Endothelial cell of umbilical vein (primary cell): ENCODE measurements at regions not wholly inside any gene's neighbourhood (a gene's known extent, or its start where the extent isn't known, plus 50 kb on each side); places are given as distances from the start of the nearest gene placed in this dataset.

Experiments
- EZH2 ChIP-seq: IDR thresholded peaks from 2 replicates; pipeline ENCODE4 v1.6.1; 2012; ENCODE audit warnings: borderline replicate concordance, low read depth, mild to moderate bottlenecking, moderate library complexity, low read length, inconsistent platforms; ENCODE audit not compliant: severe bottlenecking
- GATA2 ChIP-seq: IDR thresholded peaks from 2 replicates; pipeline ENCODE4 v1.7.0; 2011; ENCODE audit warnings: low read depth, mild to moderate bottlenecking, moderate library complexity, mixed read lengths, low read length; ENCODE audit not compliant: insufficient read length, insufficient read depth
- MYC ChIP-seq: IDR thresholded peaks from one replicate; pipeline ENCODE4 v1.6.1; 2011; ENCODE audit warnings: mild to moderate bottlenecking, low read depth, low read length
- POLR2A ChIP-seq: IDR thresholded peaks from 2 replicates; pipeline ENCODE4 v1.6.1; 2012; ENCODE audit warnings: low read depth, mild to moderate bottlenecking, control low read depth, low read length
- POLR2AphosphoS5 ChIP-seq: IDR thresholded peaks from 2 replicates; pipeline ENCODE4 v1.6.1; 2012; ENCODE audit warnings: low read depth, mild to moderate bottlenecking, control low read depth, low read length, moderate library complexity; ENCODE audit not compliant: insufficient read depth
- TF ChIP-seq, protein P1 (sequence below), 2 donors: IDR thresholded peaks; 1 replicate in 1 of 2; 2 replicates in 1 of 2; pipeline ENCODE4 v1.5.1; 2011; ENCODE audit warnings: low read length in 2 of 2, mild to moderate bottlenecking in 2 of 2, moderate library complexity in 2 of 2, control low read depth in 1 of 2, inconsistent platforms in 1 of 2, low read depth in 1 of 2; ENCODE audit not compliant: insufficient read depth in 1 of 2; ENCODE audit errors: extremely low read depth in 1 of 2
- TF ChIP-seq, protein P2 (sequence below): IDR thresholded peaks from 2 replicates; pipeline ENCODE4 v1.6.1; 2011; ENCODE audit not compliant: insufficient read depth, insufficient read length

- no peak for TF ChIP-seq EZH2
- TF ChIP-seq, protein P1, sequence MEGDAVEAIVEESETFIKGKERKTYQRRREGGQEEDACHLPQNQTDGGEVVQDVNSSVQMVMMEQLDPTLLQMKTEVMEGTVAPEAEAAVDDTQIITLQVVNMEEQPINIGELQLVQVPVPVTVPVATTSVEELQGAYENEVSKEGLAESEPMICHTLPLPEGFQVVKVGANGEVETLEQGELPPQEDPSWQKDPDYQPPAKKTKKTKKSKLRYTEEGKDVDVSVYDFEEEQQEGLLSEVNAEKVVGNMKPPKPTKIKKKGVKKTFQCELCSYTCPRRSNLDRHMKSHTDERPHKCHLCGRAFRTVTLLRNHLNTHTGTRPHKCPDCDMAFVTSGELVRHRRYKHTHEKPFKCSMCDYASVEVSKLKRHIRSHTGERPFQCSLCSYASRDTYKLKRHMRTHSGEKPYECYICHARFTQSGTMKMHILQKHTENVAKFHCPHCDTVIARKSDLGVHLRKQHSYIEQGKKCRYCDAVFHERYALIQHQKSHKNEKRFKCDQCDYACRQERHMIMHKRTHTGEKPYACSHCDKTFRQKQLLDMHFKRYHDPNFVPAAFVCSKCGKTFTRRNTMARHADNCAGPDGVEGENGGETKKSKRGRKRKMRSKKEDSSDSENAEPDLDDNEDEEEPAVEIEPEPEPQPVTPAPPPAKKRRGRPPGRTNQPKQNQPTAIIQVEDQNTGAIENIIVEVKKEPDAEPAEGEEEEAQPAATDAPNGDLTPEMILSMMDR (IDR thresholded peaks at IDR 0.05; ENCODE audit: extremely low read depth in 1 of 2, insufficient read depth in 1 of 2, low read depth in 1 of 2, low read length in 2 of 2): no peak
- no peak for TF ChIP-seq POLR2AphosphoS5
- TF ChIP-seq POLR2A: no peak
- TF ChIP-seq, protein P2, sequence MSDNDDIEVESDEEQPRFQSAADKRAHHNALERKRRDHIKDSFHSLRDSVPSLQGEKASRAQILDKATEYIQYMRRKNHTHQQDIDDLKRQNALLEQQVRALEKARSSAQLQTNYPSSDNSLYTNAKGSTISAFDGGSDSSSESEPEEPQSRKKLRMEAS: no peak
- TF ChIP-seq GATA2: no peak
- TF ChIP-seq MYC: no peak
Measured at GRCh38 chr14:89493877-89494634, 77.0 kb upstream of the FOXN3 start.
